GM18867 (cell line): ENCODE measurements at regions not wholly inside any gene's neighbourhood (a gene's known extent, or its start where the extent isn't known, plus 50 kb on each side); places are given as distances from the start of the nearest gene placed in this dataset.
"Not testable (repeated sequence)": the region's sequence is repeated elsewhere in the genome, so short reads cannot be mapped to it uniquely, and the experiment has no call there.

Source experiments
- ATAC-seq: cut with Tn5 transposase; IDR thresholded peaks from one replicate; pipeline ENCODE4 v1.9.1; 2021; ENCODE audit warnings: mild to moderate bottlenecking, moderate library complexity; ENCODE audit not compliant: unreplicated experiment

DNA sequence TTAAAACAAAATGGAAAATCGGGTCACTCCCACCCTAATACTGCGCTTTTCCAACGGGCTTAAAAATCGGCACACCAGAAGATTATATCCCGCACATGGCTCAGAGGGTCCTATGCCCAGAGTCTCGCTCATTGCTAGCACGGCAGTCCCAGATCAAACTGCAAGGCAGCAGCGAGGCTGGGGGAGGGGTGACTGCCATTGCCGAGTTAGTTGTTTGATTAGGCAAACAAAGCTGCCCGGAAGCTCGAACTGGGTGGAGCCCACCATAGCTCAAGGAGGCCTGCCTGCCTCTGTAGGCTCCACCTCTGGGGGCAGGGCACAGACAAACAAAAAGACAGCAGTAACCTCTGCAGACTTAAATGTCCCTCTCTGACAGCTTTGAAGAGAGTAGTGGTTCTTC is 100.7 kb upstream of the KLHL1 start:
- not testable (repeated sequence) for ATAC-seq

DNA sequence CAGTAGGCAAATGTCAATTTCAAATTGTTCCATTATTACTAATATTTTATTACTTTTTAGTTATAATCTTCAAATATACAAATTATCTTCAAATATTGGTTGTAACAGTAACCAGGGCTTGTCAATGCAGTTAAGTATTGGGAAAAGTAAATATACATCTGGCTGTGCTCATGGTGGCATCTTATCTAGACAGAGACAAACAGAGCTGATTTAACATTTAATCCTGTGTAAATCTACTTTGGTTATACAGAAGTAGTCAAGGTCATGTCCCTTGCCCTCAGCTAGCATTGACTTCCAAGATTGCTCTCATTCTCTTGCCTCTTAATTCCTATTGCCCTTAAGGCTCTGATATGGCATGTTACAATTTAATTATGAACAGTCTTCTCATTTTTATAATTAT is 98.4 kb upstream of the KLHL1 start:
- ATAC-seq, result no peak

DNA sequence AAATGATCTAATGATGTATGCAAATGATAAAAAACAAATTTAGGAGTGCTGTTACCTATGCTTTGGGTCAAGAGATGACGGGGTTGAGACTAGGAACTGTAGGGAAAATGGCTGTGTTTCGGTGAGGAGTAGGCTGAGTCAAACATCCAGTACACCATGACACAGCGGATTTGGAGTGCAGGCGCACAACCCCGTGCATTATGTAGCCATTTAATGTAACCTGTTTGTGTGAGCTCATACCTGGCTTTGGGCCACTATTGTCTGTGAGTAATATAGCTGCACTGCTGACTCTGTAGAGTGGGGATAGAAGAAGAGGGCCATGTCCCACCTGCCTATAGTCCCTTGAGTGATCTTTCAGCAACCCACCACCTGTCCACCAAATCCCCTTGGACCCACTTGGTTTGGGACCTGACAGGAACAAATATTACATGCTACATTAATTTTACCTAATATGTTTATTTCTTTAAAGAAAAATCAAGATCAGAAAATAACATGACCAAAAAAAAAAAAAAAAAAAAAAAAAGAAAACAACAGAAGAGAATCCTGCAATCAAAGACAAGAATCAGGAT is 95.5 kb upstream of the KLHL1 start:
- ATAC-seq, result no peak

DNA sequence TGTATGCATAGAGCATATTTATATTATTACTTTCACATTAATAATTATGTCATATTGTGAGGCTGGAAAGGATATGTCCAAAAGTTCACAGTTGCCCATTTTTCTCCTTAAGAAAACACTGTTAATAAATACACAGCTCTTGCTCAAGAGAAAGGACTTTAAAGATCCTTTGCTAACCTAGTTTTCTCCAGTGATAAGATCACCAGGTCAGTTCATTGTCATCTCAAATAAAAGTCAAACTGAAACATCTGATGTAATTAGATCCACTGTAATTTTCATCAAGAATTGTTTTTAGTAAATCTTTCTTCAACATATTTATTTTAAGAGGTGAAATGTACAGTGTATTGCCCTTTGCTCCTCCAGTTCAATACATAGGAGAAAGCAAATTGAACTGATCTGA is 82.8 kb upstream of the KLHL1 start:
- no peak for ATAC-seq

DNA sequence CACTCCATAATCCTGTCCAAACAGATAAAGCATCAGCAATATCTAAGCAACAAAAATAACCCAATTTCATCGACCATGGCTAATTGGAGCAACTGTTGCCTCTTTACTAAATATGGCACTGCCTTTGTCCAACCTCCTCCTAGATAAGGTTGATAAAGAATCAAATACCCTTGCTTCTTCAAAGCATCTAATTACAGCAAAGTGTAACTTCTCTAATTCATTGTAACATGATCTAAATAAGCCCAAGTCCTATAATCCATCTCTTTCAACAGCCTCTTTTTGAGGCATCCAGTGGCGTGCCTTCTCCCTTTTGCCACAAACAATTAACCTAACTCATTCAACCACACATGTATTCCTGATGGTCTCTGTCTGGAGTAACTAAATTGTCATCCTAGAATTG is 81.7 kb upstream of the KLHL1 start:
- ATAC-seq, result no peak

DNA sequence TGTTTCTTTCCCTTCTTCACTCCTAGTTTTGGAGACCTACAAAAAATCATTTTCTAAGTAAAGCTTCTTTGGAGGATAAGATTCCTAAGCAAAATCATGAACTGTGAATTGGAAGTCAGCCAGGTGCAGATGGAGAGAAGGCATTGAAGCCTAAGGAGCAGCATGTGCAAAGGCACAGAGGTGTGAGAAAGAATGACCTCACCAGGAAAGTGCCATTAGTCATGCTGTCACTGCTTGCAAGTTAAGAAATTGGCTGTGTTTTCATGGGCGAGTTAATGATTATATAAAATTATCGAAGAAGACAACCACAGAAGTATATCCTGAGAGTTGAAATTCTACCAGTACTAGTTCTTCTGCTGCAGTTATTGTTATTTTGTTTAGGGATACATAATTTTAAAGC is 80.3 kb upstream of the KLHL1 start:
- ATAC-seq, result no peak

DNA sequence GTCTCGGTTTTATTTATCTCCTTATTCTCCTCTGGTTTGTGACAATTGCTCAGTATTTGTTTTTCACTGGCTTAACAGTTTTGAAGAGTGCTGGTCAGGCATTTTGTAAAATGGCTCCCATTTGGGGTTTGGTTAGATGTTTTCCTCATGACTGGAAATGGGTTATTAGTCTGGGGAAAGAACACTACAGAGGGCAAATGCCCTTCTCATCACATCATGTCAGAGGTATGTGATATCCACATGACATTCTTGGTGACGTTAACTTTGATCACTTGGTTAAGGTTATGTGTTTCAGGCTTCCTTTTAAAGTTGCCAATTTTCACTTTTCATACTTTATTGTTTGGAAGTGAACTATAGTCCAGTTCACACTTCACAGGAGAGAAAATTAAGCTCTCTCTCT is 74.8 kb upstream of the KLHL1 start:
- no peak for ATAC-seq
